ENCODE measurements at regions not wholly inside any gene's neighbourhood (a gene's known extent, or its start where the extent isn't known, plus 50 kb on each side); places are given as distances from the start of the nearest gene placed in this dataset.

- TF ChIP-seq CTCF (IDR thresholded peaks at IDR 0.05) (no peak), POLR2A (IDR thresholded peaks at IDR 0.05) (no peak), POLR2AphosphoS5 (IDR thresholded peaks at IDR 0.05) (no peak)
These were observed 578.3 kb downstream of the EPHA3 start for GRCh38 chr3:89685731-89686130.
